ENCODE measurements at regions not wholly inside any gene's neighbourhood (a gene's known extent, or its start where the extent isn't known, plus 50 kb on each side); places are given as distances from the start of the nearest gene placed in this dataset.
A peak's percentile ranks its signal among the peaks of the same experiment; 100 is the strongest.

DNA sequence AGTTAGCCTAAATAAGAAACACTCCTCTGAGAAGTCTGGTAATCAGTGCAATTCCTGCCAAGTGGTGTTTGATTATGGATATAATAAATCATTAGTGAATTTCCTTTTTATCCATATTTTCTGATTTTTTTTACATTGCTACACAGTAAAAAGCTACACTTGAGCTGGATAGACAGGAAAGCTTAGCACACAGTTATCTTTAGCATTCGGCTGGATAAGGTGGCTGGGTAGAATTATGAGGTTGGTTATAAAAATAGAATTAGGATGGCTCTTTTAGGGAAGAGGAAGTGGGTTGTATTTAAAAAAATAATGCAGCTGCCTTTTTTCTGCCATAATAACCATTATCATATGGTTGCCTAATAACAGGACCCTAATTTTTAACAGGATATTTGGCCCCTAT, 460.6 kb downstream of the NAF1 start:
- no TSS peak for BruUV-seq (replicated peaks)
- Histone ChIP-seq H3K27ac (ENCODE audit: low read depth, low read length, poor library complexity, severe bottlenecking) (no peak overlapping the region), H3K27me3 (replicated peaks; ENCODE audit: insufficient read depth, low read depth, low read length, poor library complexity) (no peaks in the 10 kb centered on the region), H3K4me1 (ENCODE audit: insufficient read depth, low read length, poor library complexity, severe bottlenecking) (no peaks in the 10 kb centered on the region), H3K9me3 (ENCODE audit: low read depth, low read length, poor library complexity, severe bottlenecking) (no peaks in the 10 kb centered on the region), H3K36me3 (ENCODE audit: insufficient read depth, low read length, poor library complexity, severe bottlenecking) (no peaks in the 10 kb centered on the region), H3K4me3 (ENCODE audit: low read depth, low read length, poor library complexity, severe bottlenecking) (no peak overlapping the region)
- POLR2A ChIA-PET (ENCODE audit: low non-redundant PET): no interaction called here
- TF ChIP-seq EZH2 (IDR thresholded peaks at IDR 0.05; ENCODE audit: borderline replicate concordance, low read depth, low read length, poor library complexity, severe bottlenecking): no peak
- TF ChIP-seq, protein P1, sequence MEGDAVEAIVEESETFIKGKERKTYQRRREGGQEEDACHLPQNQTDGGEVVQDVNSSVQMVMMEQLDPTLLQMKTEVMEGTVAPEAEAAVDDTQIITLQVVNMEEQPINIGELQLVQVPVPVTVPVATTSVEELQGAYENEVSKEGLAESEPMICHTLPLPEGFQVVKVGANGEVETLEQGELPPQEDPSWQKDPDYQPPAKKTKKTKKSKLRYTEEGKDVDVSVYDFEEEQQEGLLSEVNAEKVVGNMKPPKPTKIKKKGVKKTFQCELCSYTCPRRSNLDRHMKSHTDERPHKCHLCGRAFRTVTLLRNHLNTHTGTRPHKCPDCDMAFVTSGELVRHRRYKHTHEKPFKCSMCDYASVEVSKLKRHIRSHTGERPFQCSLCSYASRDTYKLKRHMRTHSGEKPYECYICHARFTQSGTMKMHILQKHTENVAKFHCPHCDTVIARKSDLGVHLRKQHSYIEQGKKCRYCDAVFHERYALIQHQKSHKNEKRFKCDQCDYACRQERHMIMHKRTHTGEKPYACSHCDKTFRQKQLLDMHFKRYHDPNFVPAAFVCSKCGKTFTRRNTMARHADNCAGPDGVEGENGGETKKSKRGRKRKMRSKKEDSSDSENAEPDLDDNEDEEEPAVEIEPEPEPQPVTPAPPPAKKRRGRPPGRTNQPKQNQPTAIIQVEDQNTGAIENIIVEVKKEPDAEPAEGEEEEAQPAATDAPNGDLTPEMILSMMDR (conservative IDR thresholded peaks at IDR 0.05; ENCODE audit: low read depth, low read length): no peak
- CTCF ChIA-PET: no interaction called here
- intact Hi-C loops (cut with micrococcal nuclease; ENCODE audit: unreplicated experiment): no loop called here
- no peak for DNase-seq (ENCODE audit: low spot score)

DNA sequence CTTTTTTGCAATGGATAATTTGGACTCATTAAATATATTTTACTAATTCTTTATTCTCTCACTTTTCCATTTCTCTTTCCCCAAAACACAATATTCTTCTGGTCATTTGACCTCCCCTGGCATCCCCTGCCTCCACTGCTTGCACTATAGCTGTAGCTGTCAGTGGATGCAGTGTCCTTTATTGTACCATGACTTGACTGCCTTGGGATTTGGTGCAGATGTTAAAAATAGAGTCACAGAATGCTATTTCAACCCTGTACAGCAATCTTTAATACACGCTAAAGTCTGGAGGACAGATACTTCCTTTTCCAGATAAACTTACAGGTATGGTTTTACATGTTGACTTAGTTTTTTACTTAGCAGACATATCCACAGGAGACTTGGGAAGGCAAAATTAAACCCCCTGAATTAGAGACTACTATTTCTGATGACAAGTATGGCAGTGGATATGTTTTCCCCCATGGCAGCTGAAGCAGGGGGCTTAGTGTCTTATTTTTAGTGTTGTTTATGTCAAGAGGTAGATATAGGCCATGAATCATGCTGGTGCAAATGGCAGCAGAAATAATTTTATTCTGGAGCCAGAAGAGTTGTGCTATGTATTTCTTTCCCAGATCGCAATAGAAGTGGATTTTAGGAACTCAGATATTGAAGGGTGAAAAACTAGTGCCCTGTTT, 461.4 kb downstream of the NAF1 start:
- no peak for TF ChIP-seq EZH2 (IDR thresholded peaks at IDR 0.05; ENCODE audit: borderline replicate concordance, low read depth, low read length, poor library complexity, severe bottlenecking)
- TF ChIP-seq, protein P1 (conservative IDR thresholded peaks at IDR 0.05; ENCODE audit: low read depth, low read length): no peak
- Histone ChIP-seq H3K4me1 (ENCODE audit: insufficient read depth, low read length, poor library complexity, severe bottlenecking) (no peaks in the 10 kb centered on the region), H3K4me3 (ENCODE audit: low read depth, low read length, poor library complexity, severe bottlenecking) (no peak overlapping the region), H3K9me3 (ENCODE audit: low read depth, low read length, poor library complexity, severe bottlenecking) (no peaks in the 10 kb centered on the region), H3K27me3 (replicated peaks; ENCODE audit: insufficient read depth, low read depth, low read length, poor library complexity) (no peaks in the 10 kb centered on the region), H3K27ac (ENCODE audit: low read depth, low read length, poor library complexity, severe bottlenecking) (no peak overlapping the region), H3K36me3 (ENCODE audit: insufficient read depth, low read length, poor library complexity, severe bottlenecking) (no peaks in the 10 kb centered on the region)
- DNase-seq (ENCODE audit: low spot score): no peak
- ChIA-PET CTCF (no interaction called here), POLR2A (ENCODE audit: low non-redundant PET) (no interaction called here)
- BruUV-seq (replicated peaks): no TSS peak
- intact Hi-C loops (cut with micrococcal nuclease; ENCODE audit: unreplicated experiment): no loop called here

DNA sequence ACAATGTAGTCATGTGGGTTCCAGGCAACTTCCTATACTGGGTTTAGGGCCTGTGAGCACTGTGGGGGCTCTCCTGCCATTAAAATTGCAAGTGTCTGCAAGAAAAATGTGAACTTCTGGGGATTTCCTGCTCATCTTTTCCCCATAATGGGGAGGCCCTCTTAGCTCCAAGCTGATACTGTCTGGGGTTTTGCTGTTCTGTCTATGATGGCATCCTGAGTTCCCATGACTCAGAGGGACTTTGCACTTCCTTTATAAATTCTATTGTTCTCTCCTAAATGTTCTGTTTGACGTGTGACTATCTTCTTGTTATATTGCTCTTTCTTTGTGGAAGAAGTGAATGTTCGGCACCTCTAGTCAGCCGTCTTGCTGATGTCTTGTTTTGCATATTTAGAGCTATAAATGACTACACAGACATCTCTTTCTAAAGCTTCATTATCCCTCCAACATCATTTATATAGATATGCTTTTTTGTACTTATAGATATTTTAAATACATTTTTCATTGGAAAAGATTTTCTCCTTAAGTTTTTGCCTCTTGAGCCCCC, 465.8 kb downstream of the NAF1 start:
- Histone ChIP-seq H3K4me3 (ENCODE audit: low read depth, low read length, poor library complexity, severe bottlenecking) (no peak overlapping the region), H3K27ac (ENCODE audit: low read depth, low read length, poor library complexity, severe bottlenecking) (no peak overlapping the region), H3K27me3 (replicated peaks; ENCODE audit: insufficient read depth, low read depth, low read length, poor library complexity) (no peaks in the 10 kb centered on the region), H3K4me1 (ENCODE audit: insufficient read depth, low read length, poor library complexity, severe bottlenecking) (no peaks in the 10 kb centered on the region), H3K36me3 (ENCODE audit: insufficient read depth, low read length, poor library complexity, severe bottlenecking) (no peaks in the 10 kb centered on the region), H3K9me3 (ENCODE audit: low read depth, low read length, poor library complexity, severe bottlenecking) (no peaks in the 10 kb centered on the region)
- TF ChIP-seq EZH2 (IDR thresholded peaks at IDR 0.05; ENCODE audit: borderline replicate concordance, low read depth, low read length, poor library complexity, severe bottlenecking): no peak
- TF ChIP-seq, protein P1 (conservative IDR thresholded peaks at IDR 0.05; ENCODE audit: low read depth, low read length): no peak
- no TSS peak for BruUV-seq (replicated peaks)
- DNase-seq (ENCODE audit: low spot score): peak; percentile 16
- intact Hi-C loops (cut with micrococcal nuclease; ENCODE audit: unreplicated experiment): no loop called here
- ChIA-PET POLR2A (ENCODE audit: low non-redundant PET) (no interaction called here), CTCF (no interaction called here)

All from A673 (cell line).